ENCODE measurements at regions not wholly inside any gene's neighbourhood (a gene's known extent, or its start where the extent isn't known, plus 50 kb on each side); places are given as distances from the start of the nearest gene placed in this dataset.

GRCh38 chr1:244151537-244151936, 100.5 kb downstream of the ZBTB18 start:
- Histone ChIP-seq H3F3A (ENCODE audit: low read depth) (no peaks in the 10 kb centered on the region), H3K9me3 (ENCODE audit: insufficient read depth, low read depth, low read length) (no peaks in the 10 kb centered on the region), H3K9me2 (replicated peaks; ENCODE audit: low read depth, low read length) (no peaks in the 10 kb centered on the region), H3K4me1 (ENCODE audit: insufficient read depth, low read length, poor library complexity, severe bottlenecking) (no peaks in the 10 kb centered on the region), H3K79me2 (ENCODE audit: insufficient read depth, low read length) (no peaks in the 10 kb centered on the region), H3K36me3 (ENCODE audit: insufficient read depth, low read length) (no peaks in the 10 kb centered on the region), H3K4me2 (ENCODE audit: low read depth, low read length, poor library complexity, severe bottlenecking) (no peak overlapping the region), H2AFZ (ENCODE audit: low read length) (no peak overlapping the region), H4K20me1 (ENCODE audit: insufficient read depth, low read length, poor library complexity, severe bottlenecking) (no peaks in the 10 kb centered on the region), H3K9ac (ENCODE audit: low read depth, low read length, poor library complexity, severe bottlenecking) (no peak overlapping the region), H3K4me3 (ENCODE audit: low read length, poor library complexity, severe bottlenecking) (no peak overlapping the region), H3K27me3 (ENCODE audit: insufficient read depth, low read length, poor library complexity, severe bottlenecking) (no peaks in the 10 kb centered on the region)
- TF ChIP-seq EZH2phosphoT487 (IDR thresholded peaks at IDR 0.05; ENCODE audit: borderline replicate concordance), result no peak
- no peak for TF ChIP-seq CTCF (conservative IDR thresholded peaks at IDR 0.05; ENCODE audit: low read length)

GRCh38 chr1:244154508-244154871, 103.4 kb downstream of the ZBTB18 start:
- no peaks in the 10 kb centered on the region for H3K9me3 ChIP-seq (ENCODE audit: insufficient read depth, low read depth, low read length)
- H3K4me1 ChIP-seq (ENCODE audit: insufficient read depth, low read length, poor library complexity, severe bottlenecking), result no peaks in the 10 kb centered on the region
- no peak overlapping the region for H3K4me3 ChIP-seq (ENCODE audit: low read length, poor library complexity, severe bottlenecking)
- no peaks in the 10 kb centered on the region for H3K27me3 ChIP-seq (ENCODE audit: insufficient read depth, low read length, poor library complexity, severe bottlenecking)
- no peaks in the 10 kb centered on the region for H4K20me1 ChIP-seq (ENCODE audit: insufficient read depth, low read length, poor library complexity, severe bottlenecking)
- H3K79me2 ChIP-seq (ENCODE audit: insufficient read depth, low read length), result no peaks in the 10 kb centered on the region
- H3K9me2 ChIP-seq (replicated peaks; ENCODE audit: low read depth, low read length), result no peaks in the 10 kb centered on the region
- no peaks in the 10 kb centered on the region for H3F3A ChIP-seq (ENCODE audit: low read depth)
- H3K36me3 ChIP-seq (ENCODE audit: insufficient read depth, low read length), result no peaks in the 10 kb centered on the region
- TF ChIP-seq EZH2phosphoT487 (IDR thresholded peaks at IDR 0.05; ENCODE audit: borderline replicate concordance) (no peak), CTCF (conservative IDR thresholded peaks at IDR 0.05; ENCODE audit: low read length) (no peak)
- H3K9ac ChIP-seq (ENCODE audit: low read depth, low read length, poor library complexity, severe bottlenecking), result no peak overlapping the region
- no peak overlapping the region for H3K4me2 ChIP-seq (ENCODE audit: low read depth, low read length, poor library complexity, severe bottlenecking)
- no peak overlapping the region for H2AFZ ChIP-seq (ENCODE audit: low read length)

- no peaks in the 10 kb centered on the region for H3K79me2 ChIP-seq (ENCODE audit: insufficient read depth, low read length)
- no peak overlapping the region for H3K9ac ChIP-seq (ENCODE audit: low read depth, low read length, poor library complexity, severe bottlenecking)
- no peaks in the 10 kb centered on the region for H3K27me3 ChIP-seq (ENCODE audit: insufficient read depth, low read length, poor library complexity, severe bottlenecking)
- no peaks in the 10 kb centered on the region for H3K36me3 ChIP-seq (ENCODE audit: insufficient read depth, low read length)
- no peak overlapping the region; the same call in 1 of the 2 replicates for H2AFZ ChIP-seq (ENCODE audit: low read length)
- H3K9me3 ChIP-seq (ENCODE audit: insufficient read depth, low read depth, low read length), result no peaks in the 10 kb centered on the region
- TF ChIP-seq EZH2phosphoT487 (IDR thresholded peaks at IDR 0.05; ENCODE audit: borderline replicate concordance), result no peak
- TF ChIP-seq CTCF (conservative IDR thresholded peaks at IDR 0.05; ENCODE audit: low read length), result no peak
- no peaks in the 10 kb centered on the region for H3F3A ChIP-seq (ENCODE audit: low read depth)
- no peaks in the 10 kb centered on the region for H4K20me1 ChIP-seq (ENCODE audit: insufficient read depth, low read length, poor library complexity, severe bottlenecking)
- H3K9me2 ChIP-seq (replicated peaks; ENCODE audit: low read depth, low read length), result no peaks in the 10 kb centered on the region
- H3K4me3 ChIP-seq (ENCODE audit: low read length, poor library complexity, severe bottlenecking), result no peak overlapping the region
- no peaks in the 10 kb centered on the region for H3K4me1 ChIP-seq (ENCODE audit: insufficient read depth, low read length, poor library complexity, severe bottlenecking)
- no peak overlapping the region for H3K4me2 ChIP-seq (ENCODE audit: low read depth, low read length, poor library complexity, severe bottlenecking)
These were observed 103.9 kb downstream of the ZBTB18 start for GRCh38 chr1:244154872-244155531.

Data from Loucy (cell line).